GM12865 (cell line): ENCODE measurements at regions not wholly inside any gene's neighbourhood (a gene's known extent, or its start where the extent isn't known, plus 50 kb on each side); places are given as distances from the start of the nearest gene placed in this dataset.

Experiments used
- DNase-seq: peaks from one replicate; pipeline ENCODE4 v3.0.0; 2010; ENCODE audit warnings: low read depth
- H3K4me3 ChIP-seq: 2 replicates; pipeline ENCODE4 v1.5.1; 2011; ENCODE audit warnings: mild to moderate bottlenecking, low read depth, low read length, control low read depth
- TF ChIP-seq, protein P1 (sequence below): IDR thresholded peaks from 2 replicates; pipeline ENCODE4 v1.5.1; 2011; ENCODE audit warnings: low read length, control low read depth, low read depth, inconsistent platforms; ENCODE audit not compliant: insufficient read depth; ENCODE audit errors: missing control alignments

GRCh38 chrX:38886112-38886511 lies 84.9 kb downstream of the MID1IP1 start:
- DNase-seq = no peak
- TF ChIP-seq, protein P1, sequence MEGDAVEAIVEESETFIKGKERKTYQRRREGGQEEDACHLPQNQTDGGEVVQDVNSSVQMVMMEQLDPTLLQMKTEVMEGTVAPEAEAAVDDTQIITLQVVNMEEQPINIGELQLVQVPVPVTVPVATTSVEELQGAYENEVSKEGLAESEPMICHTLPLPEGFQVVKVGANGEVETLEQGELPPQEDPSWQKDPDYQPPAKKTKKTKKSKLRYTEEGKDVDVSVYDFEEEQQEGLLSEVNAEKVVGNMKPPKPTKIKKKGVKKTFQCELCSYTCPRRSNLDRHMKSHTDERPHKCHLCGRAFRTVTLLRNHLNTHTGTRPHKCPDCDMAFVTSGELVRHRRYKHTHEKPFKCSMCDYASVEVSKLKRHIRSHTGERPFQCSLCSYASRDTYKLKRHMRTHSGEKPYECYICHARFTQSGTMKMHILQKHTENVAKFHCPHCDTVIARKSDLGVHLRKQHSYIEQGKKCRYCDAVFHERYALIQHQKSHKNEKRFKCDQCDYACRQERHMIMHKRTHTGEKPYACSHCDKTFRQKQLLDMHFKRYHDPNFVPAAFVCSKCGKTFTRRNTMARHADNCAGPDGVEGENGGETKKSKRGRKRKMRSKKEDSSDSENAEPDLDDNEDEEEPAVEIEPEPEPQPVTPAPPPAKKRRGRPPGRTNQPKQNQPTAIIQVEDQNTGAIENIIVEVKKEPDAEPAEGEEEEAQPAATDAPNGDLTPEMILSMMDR = no peak
- H3K4me3 ChIP-seq = no peak overlapping the region

GRCh38 chrX:38887222-38887621 lies 86.0 kb downstream of the MID1IP1 start:
- TF ChIP-seq, protein P1 = no peak
- DNase-seq = no peak
- no peak overlapping the region for H3K4me3 ChIP-seq

DNA sequence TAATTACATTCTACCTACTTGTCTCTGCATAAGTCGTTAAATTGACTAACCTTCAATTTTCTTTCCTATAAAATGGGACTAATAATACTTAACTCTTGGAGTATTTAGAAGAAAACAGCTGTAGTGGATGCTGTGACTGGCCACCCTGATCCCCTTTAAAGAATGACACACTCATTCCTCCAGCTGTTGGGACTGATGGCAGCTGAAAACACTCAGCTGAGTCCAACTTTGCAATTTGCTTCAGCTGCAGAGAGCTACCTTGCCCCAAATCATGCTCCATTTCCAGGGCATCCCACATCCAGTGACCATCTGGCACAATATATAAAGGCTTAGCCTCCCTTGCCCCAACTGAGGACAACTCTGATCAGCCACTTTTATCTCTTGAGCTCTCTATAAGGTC lies 89.1 kb downstream of the MID1IP1 start:
- DNase-seq = no peak
- no peak overlapping the region for H3K4me3 ChIP-seq
- TF ChIP-seq, protein P1 = no peak

- TF ChIP-seq, protein P1 = no peak
- DNase-seq = no peak
- H3K4me3 ChIP-seq = no peak overlapping the region
Measured at GRCh38 chrX:38890963-38891362, 89.7 kb downstream of the MID1IP1 start.

GRCh38 chrX:38891641-38892413 lies 90.6 kb downstream of the MID1IP1 start:
- TF ChIP-seq, protein P1 = no peak
- peak; percentile 70 for DNase-seq
- no peak overlapping the region for H3K4me3 ChIP-seq

GRCh38 chrX:38893441-38893840 lies 92.2 kb downstream of the MID1IP1 start:
- TF ChIP-seq, protein P1 = no peak
- H3K4me3 ChIP-seq = no peak overlapping the region
- DNase-seq = no peak

GRCh38 chrX:38895775-38896174 lies 94.5 kb downstream of the MID1IP1 start:
- no peak for DNase-seq
- no peak overlapping the region for H3K4me3 ChIP-seq
- TF ChIP-seq, protein P1 = no peak
